PC-9 (cell line): ENCODE measurements at regions not wholly inside any gene's neighbourhood (a gene's known extent, or its start where the extent isn't known, plus 50 kb on each side); places are given as distances from the start of the nearest gene placed in this dataset.

Experiments used
- EZH2 ChIP-seq: fragments of 200-600 bp; sonication (generic); IDR thresholded peaks from 2 replicates; pipeline ENCODE4 v1.8.0; 2017; ENCODE audit warnings: antibody characterized with exemption, low read depth
- TF ChIP-seq, protein P1 (sequence below): fragments of 200-600 bp; sonication (generic); conservative IDR thresholded peaks from 2 replicates; pipeline ENCODE4 v1.6.1; 2017; ENCODE audit warnings: mixed run types, antibody characterized with exemption, mild to moderate bottlenecking, moderate library complexity

DNA sequence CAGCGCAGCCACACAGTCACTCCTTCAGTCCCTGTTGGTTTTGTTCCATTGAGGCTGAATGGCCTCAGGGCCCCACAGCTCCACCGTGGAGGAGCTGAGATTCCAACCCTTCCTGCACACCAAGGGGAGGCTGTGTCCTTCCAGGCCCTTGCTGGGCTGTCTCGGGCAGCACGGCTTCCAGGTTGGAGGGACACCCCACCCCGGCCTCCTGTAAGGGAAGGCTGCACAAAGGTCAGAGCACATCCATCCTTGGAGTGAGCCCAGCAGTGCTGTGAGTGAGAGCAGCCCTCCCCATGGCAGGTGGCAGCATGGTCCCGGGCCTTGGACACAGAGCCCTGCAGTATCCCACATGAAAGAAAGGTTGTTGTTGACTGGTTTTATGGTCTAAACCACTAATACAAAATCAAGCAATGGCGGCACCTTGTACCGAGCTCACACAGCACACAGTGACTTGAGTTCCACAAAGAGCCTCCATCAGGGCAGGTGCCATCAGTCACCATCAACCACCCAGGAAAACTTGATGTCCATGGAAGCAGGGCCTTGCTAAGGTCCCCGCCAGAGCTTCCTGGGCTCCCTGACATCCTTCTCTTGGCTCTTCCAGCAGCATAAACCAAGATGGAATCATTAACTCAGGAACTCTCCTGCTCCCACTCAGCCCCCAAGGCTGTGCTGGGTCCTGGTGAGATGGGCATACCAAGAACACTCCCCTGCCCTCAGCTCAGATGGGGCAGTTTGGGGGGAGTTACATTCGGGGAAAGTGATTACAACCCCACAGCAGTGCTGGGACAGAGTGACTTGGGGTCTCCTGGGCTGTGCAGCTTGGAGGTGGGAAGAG lies 1500.4 kb downstream of the TBC1D22A start:
- TF ChIP-seq, protein P1, sequence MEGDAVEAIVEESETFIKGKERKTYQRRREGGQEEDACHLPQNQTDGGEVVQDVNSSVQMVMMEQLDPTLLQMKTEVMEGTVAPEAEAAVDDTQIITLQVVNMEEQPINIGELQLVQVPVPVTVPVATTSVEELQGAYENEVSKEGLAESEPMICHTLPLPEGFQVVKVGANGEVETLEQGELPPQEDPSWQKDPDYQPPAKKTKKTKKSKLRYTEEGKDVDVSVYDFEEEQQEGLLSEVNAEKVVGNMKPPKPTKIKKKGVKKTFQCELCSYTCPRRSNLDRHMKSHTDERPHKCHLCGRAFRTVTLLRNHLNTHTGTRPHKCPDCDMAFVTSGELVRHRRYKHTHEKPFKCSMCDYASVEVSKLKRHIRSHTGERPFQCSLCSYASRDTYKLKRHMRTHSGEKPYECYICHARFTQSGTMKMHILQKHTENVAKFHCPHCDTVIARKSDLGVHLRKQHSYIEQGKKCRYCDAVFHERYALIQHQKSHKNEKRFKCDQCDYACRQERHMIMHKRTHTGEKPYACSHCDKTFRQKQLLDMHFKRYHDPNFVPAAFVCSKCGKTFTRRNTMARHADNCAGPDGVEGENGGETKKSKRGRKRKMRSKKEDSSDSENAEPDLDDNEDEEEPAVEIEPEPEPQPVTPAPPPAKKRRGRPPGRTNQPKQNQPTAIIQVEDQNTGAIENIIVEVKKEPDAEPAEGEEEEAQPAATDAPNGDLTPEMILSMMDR = no peak
- TF ChIP-seq EZH2 = no peak
